ENCODE measurements at regions not wholly inside any gene's neighbourhood (a gene's known extent, or its start where the extent isn't known, plus 50 kb on each side); places are given as distances from the start of the nearest gene placed in this dataset.

DNA sequence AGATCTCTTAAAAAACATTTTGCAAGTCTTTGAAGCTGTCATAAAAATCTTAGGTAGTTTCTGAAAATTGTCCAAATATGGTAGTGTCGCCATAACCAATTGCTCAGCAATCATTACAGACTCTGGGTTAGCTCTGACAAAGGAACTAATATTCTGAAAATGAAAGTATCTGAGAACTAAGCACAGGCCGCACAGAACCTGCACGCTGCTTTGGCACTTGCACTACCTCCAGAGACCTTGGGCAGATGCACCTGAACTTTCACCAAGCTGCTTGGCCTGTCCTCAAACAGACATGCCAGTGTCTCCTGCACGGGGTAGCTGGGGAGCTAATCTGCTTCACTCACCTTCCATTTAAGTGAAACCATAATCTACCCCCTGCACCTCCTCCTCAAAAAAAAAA lies 317.0 kb downstream of the MAF start:
- Histone ChIP-seq H3K36me3 (ENCODE audit: insufficient read depth, low read length) (no peaks in the 10 kb centered on the region), H3K9ac (ENCODE audit: low read length) (no peak overlapping the region), H3K4me1 (ENCODE audit: insufficient read depth, low read length, severe bottlenecking) (peaks cover 4% of the 10 kb centered on the region), H3K79me2 (ENCODE audit: insufficient read depth, low read length) (no peaks in the 10 kb centered on the region), H3K4me3 (ENCODE audit: low read depth, low read length, poor library complexity, severe bottlenecking) (no peak overlapping the region), H3K4me2 (ENCODE audit: low read length) (no peak overlapping the region), H3K27ac (ENCODE audit: low read depth, low read length, poor library complexity, severe bottlenecking) (no peak overlapping the region), H3K27me3 (ENCODE audit: insufficient read depth, low read length) (no peaks in the 10 kb centered on the region), H3F3A (ENCODE audit: insufficient read depth, low read length) (no peaks in the 10 kb centered on the region), H2AFZ (ENCODE audit: low read length) (no peak overlapping the region), H4K20me1 (ENCODE audit: insufficient read depth, low read length) (no peaks in the 10 kb centered on the region), H3K9me2 (ENCODE audit: low read depth, low read length) (no peaks in the 10 kb centered on the region), H3K9me3 (ENCODE audit: low read length) (no peaks in the 10 kb centered on the region)
- TF ChIP-seq, protein P1, sequence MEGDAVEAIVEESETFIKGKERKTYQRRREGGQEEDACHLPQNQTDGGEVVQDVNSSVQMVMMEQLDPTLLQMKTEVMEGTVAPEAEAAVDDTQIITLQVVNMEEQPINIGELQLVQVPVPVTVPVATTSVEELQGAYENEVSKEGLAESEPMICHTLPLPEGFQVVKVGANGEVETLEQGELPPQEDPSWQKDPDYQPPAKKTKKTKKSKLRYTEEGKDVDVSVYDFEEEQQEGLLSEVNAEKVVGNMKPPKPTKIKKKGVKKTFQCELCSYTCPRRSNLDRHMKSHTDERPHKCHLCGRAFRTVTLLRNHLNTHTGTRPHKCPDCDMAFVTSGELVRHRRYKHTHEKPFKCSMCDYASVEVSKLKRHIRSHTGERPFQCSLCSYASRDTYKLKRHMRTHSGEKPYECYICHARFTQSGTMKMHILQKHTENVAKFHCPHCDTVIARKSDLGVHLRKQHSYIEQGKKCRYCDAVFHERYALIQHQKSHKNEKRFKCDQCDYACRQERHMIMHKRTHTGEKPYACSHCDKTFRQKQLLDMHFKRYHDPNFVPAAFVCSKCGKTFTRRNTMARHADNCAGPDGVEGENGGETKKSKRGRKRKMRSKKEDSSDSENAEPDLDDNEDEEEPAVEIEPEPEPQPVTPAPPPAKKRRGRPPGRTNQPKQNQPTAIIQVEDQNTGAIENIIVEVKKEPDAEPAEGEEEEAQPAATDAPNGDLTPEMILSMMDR (IDR thresholded peaks at IDR 0.05; ENCODE audit: low read length) = no peak
- TF ChIP-seq EZH2 (IDR thresholded peaks at IDR 0.05; ENCODE audit: borderline replicate concordance, low read length) = no peak

DNA sequence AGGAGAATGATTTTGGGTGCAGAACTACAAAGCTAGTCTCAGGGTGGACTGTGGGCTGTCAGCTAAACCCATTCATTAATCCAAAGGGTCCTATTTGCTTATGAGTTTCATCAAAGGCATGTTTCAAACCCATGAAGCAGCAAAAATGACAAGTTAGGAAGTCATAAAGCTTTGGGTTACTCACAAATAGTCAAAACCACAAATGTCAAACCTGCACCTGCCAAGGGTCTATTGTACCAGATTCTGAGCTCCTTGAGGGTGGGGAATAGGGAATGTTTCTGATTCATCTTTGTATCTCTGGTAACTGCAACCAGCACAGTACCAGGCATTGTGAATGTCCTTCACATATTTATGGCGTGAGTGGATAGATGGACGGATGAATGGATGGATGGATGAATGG lies 317.7 kb downstream of the MAF start:
- H3K9ac ChIP-seq (ENCODE audit: low read length) = no peak overlapping the region
- no peak overlapping the region for H2AFZ ChIP-seq (ENCODE audit: low read length)
- TF ChIP-seq, protein P1 (IDR thresholded peaks at IDR 0.05; ENCODE audit: low read length) = no peak
- no peak for TF ChIP-seq EZH2 (IDR thresholded peaks at IDR 0.05; ENCODE audit: borderline replicate concordance, low read length)
- H3K36me3 ChIP-seq (ENCODE audit: insufficient read depth, low read length) = no peaks in the 10 kb centered on the region
- H3K4me2 ChIP-seq (ENCODE audit: low read length) = no peak overlapping the region
- no peaks in the 10 kb centered on the region for H3K9me2 ChIP-seq (ENCODE audit: low read depth, low read length)
- no peaks in the 10 kb centered on the region for H3K79me2 ChIP-seq (ENCODE audit: insufficient read depth, low read length)
- H3K27ac ChIP-seq (ENCODE audit: low read depth, low read length, poor library complexity, severe bottlenecking) = no peak overlapping the region
- peaks cover 4% of the 10 kb centered on the region for H3K4me1 ChIP-seq (ENCODE audit: insufficient read depth, low read length, severe bottlenecking)
- H3K9me3 ChIP-seq (ENCODE audit: low read length) = no peaks in the 10 kb centered on the region
- H3K4me3 ChIP-seq (ENCODE audit: low read depth, low read length, poor library complexity, severe bottlenecking) = no peak overlapping the region
- no peaks in the 10 kb centered on the region for H3K27me3 ChIP-seq (ENCODE audit: insufficient read depth, low read length)
- no peaks in the 10 kb centered on the region for H4K20me1 ChIP-seq (ENCODE audit: insufficient read depth, low read length)
- H3F3A ChIP-seq (ENCODE audit: insufficient read depth, low read length) = no peaks in the 10 kb centered on the region

DNA sequence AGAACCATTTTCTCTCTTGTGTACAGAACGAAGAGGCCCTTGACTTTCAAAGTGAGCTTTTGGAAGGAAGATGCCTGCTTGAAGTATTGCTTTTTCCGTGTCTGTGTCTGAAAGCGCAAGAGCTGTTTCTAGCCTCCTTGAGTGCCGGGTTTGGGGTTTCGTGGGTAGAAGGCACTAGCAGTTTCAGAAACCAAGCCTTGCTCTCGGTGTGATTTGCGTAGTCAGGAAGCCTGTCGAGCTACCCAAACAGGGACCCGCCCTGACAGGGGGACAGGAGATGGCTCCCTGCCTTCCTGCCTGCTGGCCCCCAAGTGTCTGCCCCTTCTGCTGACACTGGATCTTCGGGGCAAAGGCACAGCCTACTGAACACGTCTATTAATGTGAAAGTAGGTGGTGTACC lies 322.0 kb downstream of the MAF start:
- Histone ChIP-seq H3K9ac (ENCODE audit: low read length) (no peak overlapping the region), H3K36me3 (ENCODE audit: insufficient read depth, low read length) (no peaks in the 10 kb centered on the region), H3K4me1 (ENCODE audit: insufficient read depth, low read length, severe bottlenecking) (no peaks in the 10 kb centered on the region), H3K4me3 (ENCODE audit: low read depth, low read length, poor library complexity, severe bottlenecking) (no peak overlapping the region), H3K9me2 (ENCODE audit: low read depth, low read length) (no peaks in the 10 kb centered on the region), H3K9me3 (ENCODE audit: low read length) (no peaks in the 10 kb centered on the region), H2AFZ (ENCODE audit: low read length) (no peak overlapping the region), H4K20me1 (ENCODE audit: insufficient read depth, low read length) (no peaks in the 10 kb centered on the region), H3K27me3 (ENCODE audit: insufficient read depth, low read length) (no peaks in the 10 kb centered on the region), H3K4me2 (ENCODE audit: low read length) (no peak overlapping the region), H3F3A (ENCODE audit: insufficient read depth, low read length) (no peaks in the 10 kb centered on the region), H3K27ac (ENCODE audit: low read depth, low read length, poor library complexity, severe bottlenecking) (no peak overlapping the region), H3K79me2 (ENCODE audit: insufficient read depth, low read length) (no peaks in the 10 kb centered on the region)
- no peak for TF ChIP-seq EZH2 (IDR thresholded peaks at IDR 0.05; ENCODE audit: borderline replicate concordance, low read length)
- TF ChIP-seq, protein P1 (IDR thresholded peaks at IDR 0.05; ENCODE audit: low read length) = no peak
